IMR-90 (cell line): ENCODE measurements at regions not wholly inside any gene's neighbourhood (a gene's known extent, or its start where the extent isn't known, plus 50 kb on each side); places are given as distances from the start of the nearest gene placed in this dataset.

Source experiments
- ATAC-seq: fragments of 200-7000 bp; cut with Tn5 transposase; 2 replicates; pipeline ENCODE4 v1.9.1; 2020; ENCODE audit warnings: low read depth, mild to moderate bottlenecking, moderate library complexity
- BruUV-seq: library from RNA; stranded (reverse); fragments of 400-500 nt; replicated peaks from 2 replicates; lab custom pipeline; 2021; lab: Mats Ljungman, UMichigan
- CTCF ChIA-PET: fragments of 300-600 bp; formaldehyde crosslinking; extraction: SDS; loops from one replicate; lab custom pipeline; 2021; ENCODE audit warnings: antibody characterized with exemption; lab: Yijun Ruan, JAX
- POLR2A ChIA-PET: fragments of 300-600 bp; sonication (Branson Sonifier 250); formaldehyde crosslinking; loops from one replicate; lab custom pipeline; 2022; ENCODE audit warnings: antibody characterized with exemption; ENCODE audit not compliant: unreplicated experiment; lab: Charles Lee
- DNase-seq: peaks from one replicate; pipeline ENCODE4 v3.0.0; 2013
- H2AFZ ChIP-seq: replicated peaks from 2 replicates; pipeline ENCODE3; 2013; ENCODE audit warnings: low read length, mild to moderate bottlenecking; ENCODE audit not compliant: poor library complexity
- H2AK5ac ChIP-seq: 2 replicates; pipeline ENCODE4 v1.6.1; 2013; ENCODE audit warnings: low read depth, low read length, inconsistent platforms
- H2AK9ac ChIP-seq: replicated peaks from 2 replicates; pipeline ENCODE3; 2013; ENCODE audit warnings: mild to moderate bottlenecking, low read depth, low read length, moderate library complexity; ENCODE audit not compliant: poor library complexity
- H2BK120ac ChIP-seq: 2 replicates; pipeline ENCODE4 v1.6.1; 2013; ENCODE audit warnings: low read depth, low read length, inconsistent platforms
- H2BK15ac ChIP-seq: 3 replicates; pipeline ENCODE4 v1.6.1; 2013; ENCODE audit warnings: low read depth, low read length, inconsistent platforms
- H2BK20ac ChIP-seq: 2 replicates; pipeline ENCODE4 v1.6.1; 2013; ENCODE audit warnings: low read depth, mild to moderate bottlenecking, inconsistent platforms, low read length, moderate library complexity
- H2BK5ac ChIP-seq: 2 replicates; pipeline ENCODE4 v1.6.1; 2013; ENCODE audit warnings: mild to moderate bottlenecking, low read depth, low read length, inconsistent platforms; ENCODE audit not compliant: poor library complexity, severe bottlenecking
- H3K14ac ChIP-seq: replicated peaks from 2 replicates; pipeline ENCODE4 v1.6.1; 2013; ENCODE audit warnings: low read depth, low read length, inconsistent platforms
- H3K18ac ChIP-seq: 2 replicates; pipeline ENCODE4 v1.6.1; 2013; ENCODE audit warnings: low read depth, low read length, control low read depth
- H3K23ac ChIP-seq: 2 replicates; pipeline ENCODE4 v1.6.1; 2013; ENCODE audit warnings: low read depth, low read length, inconsistent platforms
- H3K27ac ChIP-seq: 2 replicates; pipeline ENCODE4 v1.5.1; 2013; ENCODE audit warnings: mild to moderate bottlenecking, control low read depth, low read length; ENCODE audit not compliant: insufficient read depth
- H3K27me3 ChIP-seq: 2 replicates; pipeline ENCODE4 v1.6.1; 2013; ENCODE audit warnings: low read length; ENCODE audit not compliant: control insufficient read depth, insufficient read depth
- H3K36me3 ChIP-seq: 2 replicates; pipeline ENCODE4 v1.6.1; 2013; ENCODE audit warnings: low read length, mixed read lengths; ENCODE audit not compliant: control insufficient read depth, insufficient read depth
- H3K4ac ChIP-seq: 2 replicates; pipeline ENCODE4 v1.6.1; 2013; ENCODE audit warnings: low read depth, low read length, inconsistent platforms
- H3K4me1 ChIP-seq: 2 replicates; pipeline ENCODE4 v1.6.1; 2013; ENCODE audit warnings: low read length, mixed read lengths; ENCODE audit not compliant: control insufficient read depth, insufficient read depth
- H3K4me2 ChIP-seq: 2 replicates; pipeline ENCODE4 v1.6.1; 2013; ENCODE audit warnings: low read depth, mild to moderate bottlenecking, control low read depth, low read length, moderate library complexity
- H3K4me3 ChIP-seq: 2 replicates; pipeline ENCODE4 v1.5.1; 2013; ENCODE audit warnings: low read depth, mild to moderate bottlenecking, control low read depth, low read length, moderate library complexity; ENCODE audit not compliant: insufficient read depth
- H3K56ac ChIP-seq: 2 replicates; pipeline ENCODE4 v1.6.1; 2013; ENCODE audit warnings: low read length, inconsistent platforms; ENCODE audit not compliant: insufficient read depth; ENCODE audit errors: extremely low read depth
- H3K79me1 ChIP-seq, 2 experiments: 2 replicates each; pipeline ENCODE4 v1.6.1; 2013; ENCODE audit warnings: low read length in 2 of 2, inconsistent platforms in 1 of 2, low read depth in 1 of 2
- H3K9ac ChIP-seq: 2 replicates; pipeline ENCODE4 v1.6.1; 2013; ENCODE audit warnings: low read depth, low read length, control low read depth
- H3K9me1 ChIP-seq: 2 replicates; pipeline ENCODE4 v1.6.1; 2013; ENCODE audit warnings: low read length, inconsistent platforms; ENCODE audit not compliant: insufficient read depth
- H3K9me3 ChIP-seq: 2 replicates; pipeline ENCODE4 v1.6.1; 2013; ENCODE audit warnings: low read length; ENCODE audit not compliant: control insufficient read depth, insufficient read depth
- H4K20me1 ChIP-seq: 2 replicates; pipeline ENCODE4 v1.6.1; 2013; ENCODE audit warnings: low read length, inconsistent platforms; ENCODE audit not compliant: insufficient read depth
- H4K5ac ChIP-seq: 2 replicates; pipeline ENCODE4 v1.6.1; 2013; ENCODE audit warnings: mild to moderate bottlenecking, low read depth, low read length, control low read depth
- H4K8ac ChIP-seq, 2 experiments: 2 replicates each; pipeline ENCODE4 v1.6.1; 2013; ENCODE audit warnings: low read depth in 2 of 2, low read length in 2 of 2, control low read depth in 1 of 2, inconsistent platforms in 1 of 2
- H4K91ac ChIP-seq: 2 replicates; pipeline ENCODE4 v1.6.1; 2013; ENCODE audit warnings: low read depth, low read length, inconsistent platforms; ENCODE audit not compliant: insufficient read depth
- BHLHE40 ChIP-seq: fragments of 150-350 bp; IDR thresholded peaks from 2 replicates; pipeline ENCODE4 v1.6.1; 2016; ENCODE audit warnings: mild to moderate bottlenecking, low read depth, low read length
- CEBPB ChIP-seq: IDR thresholded peaks from 2 replicates; pipeline ENCODE4 v1.6.1; 2012; ENCODE audit warnings: low read depth, low read length, improper control_type of control experiment
- CTCF ChIP-seq: conservative IDR thresholded peaks from 2 replicates; pipeline ENCODE4 v1.5.1; 2012; ENCODE audit warnings: mild to moderate bottlenecking, low read depth, low read length, improper control_type of control experiment
- MAFK ChIP-seq: IDR thresholded peaks from 2 replicates; pipeline ENCODE4 v1.6.1; 2012; ENCODE audit warnings: low read depth, low read length, improper control_type of control experiment
- MAZ ChIP-seq: IDR thresholded peaks from 2 replicates; pipeline ENCODE4 v1.6.1; 2012; ENCODE audit warnings: low read depth, mild to moderate bottlenecking, low read length, improper control_type of control experiment, moderate library complexity, borderline replicate concordance
- POLR2A ChIP-seq: IDR thresholded peaks from 2 replicates; pipeline ENCODE4 v1.6.1; 2012; ENCODE audit warnings: mild to moderate bottlenecking, low read depth, low read length
- WGBS, 2 experiments: methylation state at CpG; one replicate each; pipeline versions ENCODE4 v1.1.5 to v1.1.7; 2013; ENCODE audit warnings: missing lambda C conversion rate in 2 of 2; ENCODE audit not compliant: insufficient read length in 1 of 2; ENCODE audit errors: extremely low coverage in 2 of 2; 5-methylcytosine and 5-hydroxymethylcytosine counted together
- dilution Hi-C: fragments of 300-500 bp; cut with HindIII; formaldehyde crosslinking; loops from one replicate; pipeline ENCODE4 v1.14.3; 2018; ENCODE audit warnings: low sequenced_read_pairs; ENCODE audit not compliant: unreplicated experiment
- in situ Hi-C: fragments of 300-500 bp; cut with MboI; formaldehyde crosslinking; loops from 3 replicates; pipeline ENCODE4 v1.14.3; 2019; ENCODE audit warnings: low sequenced_read_pairs, inconsistent platforms, mixed read lengths
- intact Hi-C: fragments of 100-400 bp; cut with micrococcal nuclease; formaldehyde crosslinking; loops from 2 replicates; pipeline ENCODE4 v1.10.0; 2022

GRCh38 chr11:87603887-87604286, 566.2 kb downstream of the TMEM135 start:
- Histone ChIP-seq H3K4me2 (no peak overlapping the region), H3K14ac (no peak overlapping the region), H2BK20ac (no peak overlapping the region), H3K9me1 (no peaks in the 10 kb centered on the region), H3K4me1 (no peaks in the 10 kb centered on the region), H2BK15ac (no peak overlapping the region), H3K36me3 (no peaks in the 10 kb centered on the region), H3K9me3 (no peaks in the 10 kb centered on the region), H3K9ac (no peak overlapping the region), H2BK5ac (no peak overlapping the region), H2AK5ac (no peak overlapping the region), H2BK120ac (no peak overlapping the region), H2AFZ (peak overlapping the region; percentile 23), H2AK9ac (no peak overlapping the region), H3K27ac (no peak overlapping the region), H3K27me3 (no peaks in the 10 kb centered on the region), H3K4me3 (no peak overlapping the region), H3K56ac (no peak overlapping the region), H4K8ac (no peak overlapping the region), H4K91ac (no peak overlapping the region), H4K20me1 (no peaks in the 10 kb centered on the region), H3K18ac (no peak overlapping the region), H3K23ac (no peak overlapping the region), H4K5ac (no peak overlapping the region), H3K4ac (no peak overlapping the region), H3K79me1 (no peaks in the 10 kb centered on the region)
- CTCF ChIA-PET: interaction anchor here (0.5 kb wide), 1 partner anchor 325 kb away, joined by 4 read pairs; no protein-coding TSS in a partner anchor
- 70% methylated on average over 2 of the region's 2 CpGs; no CpG with 5 or more reads in 1 of the 2 experiments for WGBS, 2 experiments
- dilution Hi-C loops: no loop called here
- POLR2A ChIA-PET: no interaction called here
- no peak for DNase-seq
- intact Hi-C loops: no loop called here
- BruUV-seq: no TSS peak
- TF ChIP-seq CTCF (no peak), MAZ (no peak), BHLHE40 (no peak), POLR2A (no peak), CEBPB (no peak), MAFK (no peak)
- in situ Hi-C loops: no loop called here
- no peak for ATAC-seq
